ENCODE measurements at regions not wholly inside any gene's neighbourhood (a gene's known extent, or its start where the extent isn't known, plus 50 kb on each side); places are given as distances from the start of the nearest gene placed in this dataset.

GRCh38 chr2:16314691-16315457 lies 350.8 kb downstream of the CYRIA start:
- no peaks in the 10 kb centered on the region for H3K36me3 ChIP-seq (ENCODE audit: insufficient read depth, low read length)
- no peaks in the 10 kb centered on the region for H3K27me3 ChIP-seq (ENCODE audit: insufficient read depth, low read length)
- WGBS = 94% methylated on average over 8 of the region's 8 CpGs

GRCh38 chr2:16314001-16314400 lies 351.6 kb downstream of the CYRIA start:
- Histone ChIP-seq H3K27ac (ENCODE audit: low read depth, low read length) (no peak overlapping the region), H3K4me1 (ENCODE audit: insufficient read depth, low read length) (peaks cover 5% of the 10 kb centered on the region; the same call in 1 of the 2 replicates), H3K4me3 (ENCODE audit: low read length) (no peak overlapping the region), H3K9ac (ENCODE audit: low read depth, low read length) (no peak overlapping the region), H3K9me3 (ENCODE audit: insufficient read depth, low read depth, low read length) (no peaks in the 10 kb centered on the region), H3K36me3 (ENCODE audit: insufficient read depth, low read length) (no peaks in the 10 kb centered on the region), H3K27me3 (ENCODE audit: insufficient read depth, low read length) (no peaks in the 10 kb centered on the region)
- no CpG with 5 or more reads among the region's 1 CpG for WGBS

More at GRCh38 chr2:16314691-16315457, 350.8 kb downstream of the CYRIA start:
- no peak overlapping the region for H3K9ac ChIP-seq (ENCODE audit: low read depth, low read length)
- H3K9me3 ChIP-seq (ENCODE audit: insufficient read depth, low read depth, low read length) = no peaks in the 10 kb centered on the region
- H3K4me3 ChIP-seq (ENCODE audit: low read length) = no peak overlapping the region
- peaks cover 5% of the 10 kb centered on the region; the same call in 1 of the 2 replicates for H3K4me1 ChIP-seq (ENCODE audit: insufficient read depth, low read length)
- no peak overlapping the region for H3K27ac ChIP-seq (ENCODE audit: low read depth, low read length)

GRCh38 chr2:16313235-16313975 lies 352.2 kb downstream of the CYRIA start:
- Histone ChIP-seq H3K4me3 (ENCODE audit: low read length) (no peak overlapping the region), H3K27me3 (ENCODE audit: insufficient read depth, low read length) (no peaks in the 10 kb centered on the region), H3K27ac (ENCODE audit: low read depth, low read length) (no peak overlapping the region), H3K4me1 (ENCODE audit: insufficient read depth, low read length) (peaks cover 2% of the 10 kb centered on the region; the same call in 1 of the 2 replicates), H3K9me3 (ENCODE audit: insufficient read depth, low read depth, low read length) (no peaks in the 10 kb centered on the region), H3K9ac (ENCODE audit: low read depth, low read length) (no peak overlapping the region), H3K36me3 (ENCODE audit: insufficient read depth, low read length) (no peaks in the 10 kb centered on the region)
- 91% methylated on average over 9 of the region's 9 CpGs for WGBS

GRCh38 chr2:16312771-16313170 lies 352.9 kb downstream of the CYRIA start:
- Histone ChIP-seq H3K27ac (ENCODE audit: low read depth, low read length) (no peak overlapping the region), H3K9me3 (ENCODE audit: insufficient read depth, low read depth, low read length) (no peaks in the 10 kb centered on the region), H3K4me3 (ENCODE audit: low read length) (no peak overlapping the region), H3K36me3 (ENCODE audit: insufficient read depth, low read length) (no peaks in the 10 kb centered on the region), H3K27me3 (ENCODE audit: insufficient read depth, low read length) (no peaks in the 10 kb centered on the region), H3K9ac (ENCODE audit: low read depth, low read length) (no peak overlapping the region), H3K4me1 (ENCODE audit: insufficient read depth, low read length) (no peaks in the 10 kb centered on the region)
- 95% methylated on average over 2 of the region's 2 CpGs for WGBS

- no peaks in the 10 kb centered on the region for H3K36me3 ChIP-seq (ENCODE audit: insufficient read depth, low read length)
- no peak overlapping the region for H3K9ac ChIP-seq (ENCODE audit: low read depth, low read length)
- no peak overlapping the region for H3K4me3 ChIP-seq (ENCODE audit: low read length)
- H3K27me3 ChIP-seq (ENCODE audit: insufficient read depth, low read length) = no peaks in the 10 kb centered on the region
- H3K4me1 ChIP-seq (ENCODE audit: insufficient read depth, low read length) = no peaks in the 10 kb centered on the region
- 89% methylated on average over 8 of the region's 8 CpGs for WGBS
- no peaks in the 10 kb centered on the region for H3K9me3 ChIP-seq (ENCODE audit: insufficient read depth, low read depth, low read length)
- H3K27ac ChIP-seq (ENCODE audit: low read depth, low read length) = no peak overlapping the region
Observed at GRCh38 chr2:16311521-16312440, 353.9 kb downstream of the CYRIA start.

- H3K9me3 ChIP-seq (ENCODE audit: insufficient read depth, low read depth, low read length) = no peaks in the 10 kb centered on the region
- no peak overlapping the region for H3K4me3 ChIP-seq (ENCODE audit: low read length)
- peaks cover 10% of the 10 kb centered on the region for H3K4me1 ChIP-seq (ENCODE audit: insufficient read depth, low read length)
- no peak overlapping the region for H3K9ac ChIP-seq (ENCODE audit: low read depth, low read length)
- H3K36me3 ChIP-seq (ENCODE audit: insufficient read depth, low read length) = no peaks in the 10 kb centered on the region
- WGBS = no CpG with 5 or more reads among the region's 2 CpGs
- no peak overlapping the region for H3K27ac ChIP-seq (ENCODE audit: low read depth, low read length)
- no peaks in the 10 kb centered on the region for H3K27me3 ChIP-seq (ENCODE audit: insufficient read depth, low read length)
Observed at GRCh38 chr2:16308816-16309215, 356.8 kb downstream of the CYRIA start.

GRCh38 chr2:16304876-16305590 lies 360.6 kb downstream of the CYRIA start:
- H3K9ac ChIP-seq (ENCODE audit: low read depth, low read length) = no peak overlapping the region
- peaks cover 23% of the 10 kb centered on the region for H3K4me1 ChIP-seq (ENCODE audit: insufficient read depth, low read length)
- peaks cover 6% of the 10 kb centered on the region; the same call in 1 of the 2 replicates for H3K9me3 ChIP-seq (ENCODE audit: insufficient read depth, low read depth, low read length)
- H3K36me3 ChIP-seq (ENCODE audit: insufficient read depth, low read length) = no peaks in the 10 kb centered on the region
- no peak overlapping the region for H3K4me3 ChIP-seq (ENCODE audit: low read length)
- 35% methylated on average over 2 of the region's 2 CpGs for WGBS
- H3K27me3 ChIP-seq (ENCODE audit: insufficient read depth, low read length) = no peaks in the 10 kb centered on the region
- no peak overlapping the region for H3K27ac ChIP-seq (ENCODE audit: low read depth, low read length)

GRCh38 chr2:16303761-16304160 lies 361.9 kb downstream of the CYRIA start:
- Histone ChIP-seq H3K9ac (ENCODE audit: low read depth, low read length) (no peak overlapping the region), H3K4me3 (ENCODE audit: low read length) (no peak overlapping the region), H3K27me3 (ENCODE audit: insufficient read depth, low read length) (no peaks in the 10 kb centered on the region), H3K4me1 (ENCODE audit: insufficient read depth, low read length) (peaks cover 23% of the 10 kb centered on the region), H3K27ac (ENCODE audit: low read depth, low read length) (no peak overlapping the region), H3K9me3 (ENCODE audit: insufficient read depth, low read depth, low read length) (peaks cover 17% of the 10 kb centered on the region; the same call in 1 of the 2 replicates), H3K36me3 (ENCODE audit: insufficient read depth, low read length) (no peaks in the 10 kb centered on the region)
- WGBS = 41% methylated on average over 8 of the region's 8 CpGs

- H3K9ac ChIP-seq (ENCODE audit: low read depth, low read length) = no peak overlapping the region
- H3K36me3 ChIP-seq (ENCODE audit: insufficient read depth, low read length) = no peaks in the 10 kb centered on the region
- H3K27ac ChIP-seq (ENCODE audit: low read depth, low read length) = no peak overlapping the region
- H3K27me3 ChIP-seq (ENCODE audit: insufficient read depth, low read length) = no peaks in the 10 kb centered on the region
- H3K4me1 ChIP-seq (ENCODE audit: insufficient read depth, low read length) = peaks cover 23% of the 10 kb centered on the region
- H3K4me3 ChIP-seq (ENCODE audit: low read length) = no peak overlapping the region
- H3K9me3 ChIP-seq (ENCODE audit: insufficient read depth, low read depth, low read length) = peaks cover 17% of the 10 kb centered on the region; the same call in 1 of the 2 replicates
- WGBS = 63% methylated on average over 6 of the region's 6 CpGs
Observed at GRCh38 chr2:16303273-16303577, 362.4 kb downstream of the CYRIA start.

- 72% methylated on average over 11 of the region's 11 CpGs for WGBS
- Histone ChIP-seq H3K4me1 (ENCODE audit: insufficient read depth, low read length) (peaks cover 23% of the 10 kb centered on the region), H3K27ac (ENCODE audit: low read depth, low read length) (no peak overlapping the region), H3K9ac (ENCODE audit: low read depth, low read length) (no peak overlapping the region), H3K27me3 (ENCODE audit: insufficient read depth, low read length) (no peaks in the 10 kb centered on the region), H3K36me3 (ENCODE audit: insufficient read depth, low read length) (no peaks in the 10 kb centered on the region), H3K4me3 (ENCODE audit: low read length) (no peak overlapping the region), H3K9me3 (ENCODE audit: insufficient read depth, low read depth, low read length) (peaks cover 17% of the 10 kb centered on the region; the same call in 1 of the 2 replicates)
Observed at GRCh38 chr2:16302431-16303272, 362.3 kb downstream of the MYCN start.
